GM19397 (cell line): ENCODE measurements at regions not wholly inside any gene's neighbourhood (a gene's known extent, or its start where the extent isn't known, plus 50 kb on each side); places are given as distances from the start of the nearest gene placed in this dataset.

ENCODE experiments used
- ATAC-seq: cut with Tn5 transposase; IDR thresholded peaks from one replicate; pipeline ENCODE4 v1.9.1; 2021; ENCODE audit warnings: mild to moderate bottlenecking, moderate library complexity; ENCODE audit not compliant: unreplicated experiment

DNA sequence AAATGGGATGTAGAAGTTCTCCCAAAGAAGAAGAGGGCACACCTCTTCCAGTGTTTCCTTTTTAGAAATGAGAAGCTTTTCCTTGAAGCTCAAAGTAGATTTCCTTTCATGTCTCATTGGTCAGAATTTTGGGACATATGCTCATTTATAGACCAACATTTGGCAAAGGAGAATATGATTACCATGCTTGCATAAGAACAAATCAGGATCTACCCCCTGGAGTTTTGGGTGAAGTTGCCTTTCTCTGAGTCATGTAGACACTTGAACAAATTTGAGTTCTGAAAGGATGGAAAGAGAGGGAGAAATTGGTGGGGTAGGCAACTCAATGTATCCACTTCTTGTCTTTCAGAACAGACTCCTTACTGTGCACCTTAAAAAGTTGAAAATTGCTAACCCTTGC lies 409.0 kb downstream of the SLC4A3 start:
- ATAC-seq: no peak

DNA sequence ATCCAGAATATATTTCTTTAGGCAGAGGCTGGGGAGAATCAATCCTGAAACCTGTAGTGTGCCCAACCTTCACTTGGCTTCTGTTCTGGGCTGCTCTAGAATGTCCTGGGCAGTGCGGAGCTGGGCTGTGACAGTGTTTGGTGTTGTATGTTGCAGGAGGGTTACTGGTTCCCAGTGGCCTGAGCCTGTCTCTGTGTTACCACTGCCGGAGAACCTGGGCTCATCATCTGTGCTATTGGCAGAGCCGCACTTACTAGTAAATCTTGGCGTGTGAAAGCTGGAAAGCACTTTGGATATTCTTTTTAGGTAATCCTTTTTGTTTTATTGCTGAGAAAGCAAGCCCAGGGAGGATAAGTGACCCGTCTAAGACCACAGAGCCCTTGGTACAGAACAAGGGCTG lies 412.9 kb downstream of the SLC4A3 start:
- no peak for ATAC-seq

DNA sequence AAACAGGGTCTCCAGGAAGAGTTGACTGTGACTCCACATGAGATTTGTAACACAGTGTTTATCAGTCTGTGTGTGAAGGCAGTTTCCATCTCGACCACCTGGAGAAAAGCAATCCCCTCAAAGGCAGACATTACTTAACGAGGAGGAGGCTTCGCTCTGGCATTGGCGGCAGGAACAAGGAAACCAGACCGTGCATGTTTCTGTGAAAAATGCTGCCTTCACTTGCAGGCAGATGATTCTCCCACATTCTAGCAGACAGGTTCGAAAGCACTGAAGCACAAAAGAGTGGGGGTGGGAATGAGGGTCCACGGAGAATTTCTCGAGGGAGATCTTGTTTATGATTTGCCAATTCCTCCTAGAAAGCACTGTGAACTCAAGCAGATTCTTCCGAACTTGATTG lies 414.0 kb downstream of the SLC4A3 start:
- no peak for ATAC-seq

DNA sequence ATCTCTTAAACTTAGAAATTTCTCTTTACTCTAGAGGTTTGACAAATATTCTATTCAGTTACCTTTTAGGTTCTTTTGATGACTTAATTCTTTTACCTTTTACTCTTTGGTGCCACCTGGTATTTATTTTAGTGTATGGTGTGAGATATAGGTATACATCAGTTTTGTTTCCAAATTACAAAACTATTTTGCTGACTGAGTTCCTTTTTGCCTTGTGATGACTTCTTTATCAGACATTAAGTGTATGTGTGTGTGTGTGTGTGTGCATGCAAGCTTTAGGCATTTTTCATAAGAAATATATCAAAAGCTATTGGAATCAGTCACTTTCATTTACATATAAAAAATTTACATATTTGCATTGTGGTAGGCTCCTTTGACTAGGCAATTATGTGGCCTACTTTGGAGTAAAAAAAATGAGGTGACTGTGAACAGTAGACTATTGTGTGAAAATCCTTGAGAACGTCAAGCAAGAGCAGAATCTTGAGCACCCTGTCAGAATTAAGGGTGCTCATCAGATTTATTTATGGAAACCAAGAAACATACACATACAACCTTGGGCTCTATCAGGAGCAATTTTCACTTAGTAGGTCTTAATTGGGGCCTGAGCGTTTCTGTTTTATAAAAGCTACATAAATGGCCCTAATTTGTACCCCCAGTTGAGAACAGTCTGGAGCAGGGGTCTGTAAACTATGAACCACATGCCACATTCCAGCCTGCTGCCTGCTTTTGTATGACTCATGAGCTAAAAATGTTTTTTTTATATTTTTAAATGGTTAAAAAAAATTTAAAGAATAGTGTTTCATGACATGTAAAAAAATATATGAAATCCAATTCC lies 415.9 kb downstream of the SLC4A3 start:
- no peak for ATAC-seq

DNA sequence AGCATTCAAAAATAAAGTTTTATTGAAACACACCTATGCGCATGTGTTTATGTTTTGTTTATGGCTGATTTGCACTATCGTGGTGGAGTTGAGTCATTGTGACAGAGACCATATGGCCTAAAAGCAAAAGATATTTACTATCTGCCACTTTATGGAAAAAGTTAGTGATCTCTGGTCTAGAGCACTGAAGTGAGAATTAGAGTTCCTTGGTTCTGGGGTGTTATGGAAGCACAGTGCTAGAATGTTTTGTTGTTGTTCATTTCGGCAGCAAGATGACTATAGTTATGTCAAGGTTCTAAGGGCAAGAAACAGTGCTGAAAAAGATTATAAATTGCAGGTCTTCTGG lies 416.5 kb downstream of the SLC4A3 start:
- no peak for ATAC-seq

DNA sequence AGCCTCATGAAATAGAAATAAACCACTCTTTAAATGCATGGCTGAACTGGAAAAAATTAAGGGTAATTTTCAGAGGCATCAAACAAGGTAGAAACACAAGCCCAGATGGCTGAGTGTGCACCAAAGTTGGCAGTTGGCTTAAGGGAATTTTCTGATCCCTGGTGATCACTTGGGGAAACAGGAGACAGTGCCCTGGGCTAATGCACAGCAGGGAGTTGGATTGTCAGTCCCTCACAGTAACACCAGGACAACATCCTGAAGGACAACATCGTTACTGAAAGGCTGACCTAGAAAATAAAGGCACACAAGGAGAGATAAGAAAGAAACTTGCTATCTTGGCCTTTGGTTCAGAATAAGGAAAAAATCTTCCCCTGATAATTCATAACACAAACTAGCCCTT lies 417.0 kb downstream of the SLC4A3 start:
- no peak for ATAC-seq

DNA sequence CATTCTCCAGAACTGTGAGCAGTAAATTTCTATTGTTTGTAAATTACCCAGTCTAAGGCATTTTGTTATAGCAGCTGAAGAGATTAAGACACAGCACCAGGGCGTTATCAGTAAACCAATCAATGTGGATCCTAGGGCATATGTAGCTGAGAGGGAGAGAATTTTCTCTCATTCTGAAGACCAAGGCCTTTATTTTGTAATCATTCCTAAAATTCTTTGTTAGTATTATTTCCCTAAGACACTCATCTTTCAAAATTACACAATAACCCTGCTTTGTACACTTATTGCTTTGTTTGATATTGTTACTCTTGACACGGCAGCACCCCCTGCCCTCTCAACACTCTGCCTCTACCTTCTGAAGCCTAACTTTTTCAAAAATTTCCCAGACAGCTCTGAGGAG lies 419.1 kb downstream of the SLC4A3 start:
- ATAC-seq: no peak

DNA sequence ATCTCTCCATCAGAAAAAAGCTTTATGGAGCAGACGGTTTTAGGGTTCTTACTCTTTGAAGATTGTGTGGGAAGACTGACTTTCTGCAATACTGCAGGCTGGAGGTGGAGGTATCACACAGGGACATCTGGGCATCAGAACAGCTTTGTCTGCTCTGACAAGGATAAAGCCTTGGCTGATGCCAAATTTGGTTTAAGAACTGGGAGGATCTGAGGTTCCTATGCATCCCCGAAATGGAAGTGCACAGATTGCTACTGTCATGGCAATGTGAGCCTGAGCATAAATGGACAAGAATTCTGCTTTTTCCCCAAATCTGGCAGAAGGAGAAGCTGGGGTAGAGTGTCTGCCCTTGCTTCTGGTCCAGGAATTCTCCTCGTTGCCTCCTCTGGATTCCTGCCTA lies 424.3 kb downstream of the SLC4A3 start:
- ATAC-seq: no peak

DNA sequence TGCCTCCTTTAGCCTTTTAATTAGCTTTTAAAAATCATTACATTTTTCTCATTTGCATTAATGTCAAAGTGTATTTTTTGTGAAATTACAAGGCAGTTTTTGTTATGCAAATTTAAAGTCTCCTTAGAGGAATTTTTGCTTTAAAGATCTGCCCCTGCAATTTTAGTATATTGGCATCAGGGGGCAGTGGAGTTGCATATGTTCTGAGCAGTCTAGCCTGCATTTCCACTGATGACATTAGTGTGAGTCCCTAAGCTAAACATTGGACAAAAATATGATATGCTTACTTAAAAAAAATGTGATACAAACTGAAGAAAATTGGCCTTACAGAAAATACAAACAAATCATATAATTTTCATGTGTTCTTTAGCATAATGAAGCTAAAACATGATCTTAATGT lies 426.5 kb downstream of the SLC4A3 start:
- no peak for ATAC-seq

DNA sequence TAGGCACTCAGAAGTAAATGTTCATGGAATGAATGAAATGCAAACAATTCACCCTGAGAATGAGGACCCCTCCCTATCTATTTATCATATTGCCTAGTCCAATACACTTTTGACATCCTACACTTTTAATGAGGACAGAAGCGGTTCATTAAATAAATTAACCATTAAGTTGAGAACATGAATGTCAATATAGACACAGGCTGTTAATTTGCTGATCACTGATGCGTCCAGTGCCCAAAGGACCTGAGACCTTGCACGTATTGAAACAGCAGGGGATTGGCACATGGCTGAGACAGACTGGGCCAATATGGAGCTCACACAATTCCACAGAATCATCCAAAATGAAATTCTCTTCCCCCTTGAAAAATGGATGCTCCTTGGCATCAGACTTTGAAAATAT lies 430.0 kb downstream of the SLC4A3 start:
- no peak for ATAC-seq

DNA sequence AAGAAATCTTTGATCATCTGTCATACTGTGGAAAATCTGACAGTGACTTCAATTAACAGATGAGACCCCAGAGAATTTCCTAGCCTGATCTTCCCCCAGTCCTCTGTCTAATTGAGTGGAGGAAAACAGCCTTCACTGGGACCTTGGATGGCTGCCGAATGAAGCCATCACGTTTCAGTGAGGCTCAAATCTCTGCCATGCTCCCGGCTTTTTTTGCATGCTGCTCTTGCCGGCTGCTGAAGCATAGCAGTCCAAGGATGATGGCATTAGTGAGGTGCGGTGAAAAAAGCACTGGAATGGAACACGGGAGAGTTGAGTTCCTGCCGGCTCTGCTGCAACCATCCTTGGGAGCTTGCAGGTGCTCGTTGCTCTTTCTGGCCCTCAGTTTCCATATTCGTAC lies 430.5 kb downstream of the SLC4A3 start:
- ATAC-seq: no peak

DNA sequence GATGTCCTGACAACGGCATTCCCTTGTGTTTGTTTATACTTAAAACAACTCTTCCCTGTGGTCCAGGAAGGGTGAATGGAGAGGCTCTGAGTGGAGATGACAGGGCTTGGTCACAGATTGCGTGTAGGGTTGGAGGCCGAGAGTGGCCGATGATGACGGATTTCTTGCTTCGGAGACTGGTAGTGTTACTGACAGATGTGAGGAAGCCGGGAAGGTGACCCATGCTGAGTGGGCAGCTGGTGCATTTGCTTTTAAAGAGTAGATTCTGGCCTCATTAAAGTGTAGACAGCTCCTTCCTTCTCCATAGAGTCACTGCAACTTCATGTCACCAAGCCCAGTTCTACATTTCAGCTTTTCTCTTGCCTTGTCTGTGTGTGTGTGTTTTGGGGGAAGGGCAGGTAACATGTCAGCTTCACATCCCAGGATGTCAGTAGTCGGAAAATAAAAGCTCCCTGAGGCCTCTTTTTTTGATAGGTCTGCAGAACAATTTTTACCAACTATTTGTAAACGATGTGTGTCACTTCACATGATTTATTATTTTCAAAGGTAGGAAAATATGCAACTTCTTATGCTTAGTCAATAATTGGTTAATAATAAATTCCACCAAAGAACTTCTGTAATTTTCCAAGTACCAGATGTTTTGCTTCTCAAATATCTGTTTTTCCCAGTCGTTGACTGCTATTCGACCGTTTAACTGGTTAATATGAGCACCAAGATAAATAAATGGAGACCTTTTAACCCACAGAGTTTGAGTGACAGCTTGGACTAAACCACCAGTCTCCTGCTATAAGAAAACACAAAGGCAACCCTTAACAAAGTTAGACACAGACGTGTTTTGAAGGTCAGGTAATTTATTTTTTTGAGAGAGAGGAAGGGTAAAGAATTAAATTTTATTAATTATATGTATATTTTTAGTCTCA lies 436.9 kb downstream of the SLC4A3 start:
- no peak for ATAC-seq

DNA sequence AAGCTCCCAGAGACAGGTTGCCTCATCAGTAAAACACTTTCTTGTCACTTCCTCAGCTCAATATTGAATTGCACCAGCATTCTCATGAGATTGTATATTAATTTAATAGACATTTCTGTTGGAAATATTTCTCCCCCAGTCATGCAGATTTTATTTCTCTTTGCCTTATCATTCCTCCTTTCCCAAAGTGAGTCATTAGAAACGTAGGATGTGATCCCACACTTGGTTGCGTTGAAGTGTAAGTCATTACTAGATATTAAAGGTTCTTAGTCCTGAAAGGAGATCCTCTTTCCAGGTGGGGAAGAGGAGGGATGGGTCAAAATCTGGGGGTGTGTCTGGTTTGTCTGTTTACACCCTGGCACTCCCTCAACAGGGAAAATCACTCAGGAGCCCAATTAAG lies 438.2 kb downstream of the SLC4A3 start:
- no peak for ATAC-seq

DNA sequence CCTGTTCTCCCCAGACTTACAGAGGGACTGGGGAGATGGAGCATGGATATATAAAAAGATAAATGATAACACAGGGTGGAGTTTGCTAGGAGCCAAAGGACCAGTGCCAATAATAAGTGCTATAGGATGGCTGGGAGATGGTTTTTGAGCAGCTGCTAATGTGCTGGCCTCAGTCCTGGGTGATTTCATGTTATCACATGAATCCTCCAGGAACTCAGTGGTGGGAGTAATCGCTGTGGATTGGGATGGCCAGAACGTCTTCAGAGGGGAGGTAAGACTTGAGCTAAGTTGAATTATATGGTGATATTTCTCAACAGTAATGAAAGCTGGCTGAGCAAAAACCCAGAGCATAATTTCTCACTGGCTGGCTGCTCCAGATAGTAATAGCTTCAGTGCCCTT lies 441.4 kb downstream of the SLC4A3 start:
- ATAC-seq: no peak

DNA sequence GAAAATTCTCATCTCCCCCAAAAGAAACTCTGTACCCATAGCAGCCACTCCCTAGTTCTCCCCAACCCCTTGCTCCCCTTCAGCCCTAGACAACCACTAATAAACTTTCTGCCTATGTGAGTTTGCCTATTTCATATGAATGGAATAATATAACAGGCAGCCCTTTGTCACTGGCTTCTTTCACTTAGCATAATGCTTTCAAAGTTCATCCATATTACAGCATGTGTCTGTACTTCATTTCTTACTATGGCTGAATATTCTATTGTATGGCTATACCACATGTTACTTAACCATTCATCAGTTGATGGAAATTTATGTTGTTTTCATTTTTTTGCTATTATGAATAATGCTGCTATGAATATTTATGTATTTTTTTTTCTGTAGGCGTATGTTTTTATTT lies 442.9 kb downstream of the SLC4A3 start:
- ATAC-seq: no peak

DNA sequence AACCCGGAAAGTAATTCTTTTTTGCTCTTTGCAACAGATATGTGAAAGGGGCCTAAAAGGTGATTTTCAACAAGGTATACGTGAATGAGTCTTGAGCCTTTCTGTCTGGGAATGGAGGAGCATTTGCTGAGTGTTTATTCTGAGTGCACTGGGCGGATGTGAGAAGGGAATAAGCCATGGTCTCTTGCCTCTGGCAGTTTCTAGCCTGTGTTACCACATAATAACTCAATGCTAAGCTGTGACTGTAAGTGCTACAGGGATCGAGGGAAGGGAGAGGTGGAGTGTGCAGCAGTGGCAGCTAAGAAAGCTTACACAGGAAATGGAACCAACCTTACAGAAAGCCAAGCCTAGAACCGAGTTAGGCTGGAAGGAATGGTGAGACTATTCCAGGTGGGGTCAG lies 444.3 kb downstream of the SLC4A3 start:
- no peak for ATAC-seq

DNA sequence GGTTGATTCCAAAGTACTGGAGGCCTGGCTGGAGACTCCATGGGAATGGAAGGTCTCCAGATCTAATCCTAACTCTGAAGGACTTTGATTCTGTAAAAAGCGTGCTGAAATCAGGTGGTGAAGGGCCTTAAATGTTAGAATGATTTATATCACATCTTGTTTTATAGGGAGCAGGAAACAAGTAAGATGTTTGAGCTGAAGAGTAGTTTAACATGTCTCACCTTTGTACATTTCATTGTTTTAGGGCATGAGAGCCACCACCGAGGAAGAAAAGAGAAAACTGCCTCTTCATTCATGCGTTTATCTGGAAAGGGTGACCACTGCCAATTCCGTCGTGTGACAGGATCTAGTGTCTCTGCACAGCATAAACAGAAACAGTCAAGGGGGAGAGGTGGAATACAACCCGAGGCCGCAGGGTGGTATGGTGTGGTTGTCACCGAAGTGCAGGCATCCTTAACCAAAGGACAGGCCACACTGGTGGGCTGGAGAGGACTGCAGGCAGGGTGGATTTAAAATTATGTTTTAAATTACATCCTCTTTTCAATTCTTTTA lies 445.3 kb downstream of the SLC4A3 start:
- no peak for ATAC-seq

DNA sequence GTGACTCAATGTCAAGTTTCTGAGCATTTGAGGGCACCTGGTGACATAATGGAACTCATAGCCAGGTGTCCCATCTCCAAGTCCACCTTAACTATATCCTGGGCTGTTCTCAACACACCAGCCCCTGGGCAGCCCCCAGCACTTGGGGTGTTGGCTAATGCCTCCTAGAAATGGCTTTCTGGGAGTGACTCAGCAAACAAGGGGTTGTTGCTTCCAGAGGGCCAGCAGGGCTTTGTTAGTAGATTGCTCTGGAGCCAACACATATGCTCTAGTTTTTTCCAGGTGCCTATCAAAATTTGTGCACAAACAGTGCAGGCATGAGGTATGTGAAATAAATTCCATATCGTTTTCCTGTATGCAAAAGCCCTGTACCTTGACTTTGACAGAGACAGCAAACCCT lies 448.4 kb downstream of the SLC4A3 start:
- ATAC-seq: no peak

DNA sequence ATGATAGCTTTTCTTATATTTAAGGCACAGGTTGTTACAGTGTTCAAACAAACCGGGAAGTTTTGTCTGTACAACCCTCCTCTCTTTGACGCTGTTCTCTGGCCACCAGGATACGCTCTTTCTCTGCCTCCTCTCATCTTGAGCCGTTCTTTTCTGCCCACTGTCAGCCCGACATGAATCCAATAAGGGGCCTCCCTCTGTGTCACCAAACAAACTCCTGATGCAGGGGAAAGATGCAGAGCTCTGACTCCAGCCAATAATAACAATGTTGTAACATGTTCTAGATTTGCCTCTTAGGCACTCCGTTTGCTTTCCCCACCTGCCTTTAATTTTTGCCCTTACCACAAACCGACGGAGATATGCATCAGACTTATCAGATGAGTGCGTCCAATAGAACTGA lies 449.3 kb downstream of the SLC4A3 start:
- no peak for ATAC-seq

DNA sequence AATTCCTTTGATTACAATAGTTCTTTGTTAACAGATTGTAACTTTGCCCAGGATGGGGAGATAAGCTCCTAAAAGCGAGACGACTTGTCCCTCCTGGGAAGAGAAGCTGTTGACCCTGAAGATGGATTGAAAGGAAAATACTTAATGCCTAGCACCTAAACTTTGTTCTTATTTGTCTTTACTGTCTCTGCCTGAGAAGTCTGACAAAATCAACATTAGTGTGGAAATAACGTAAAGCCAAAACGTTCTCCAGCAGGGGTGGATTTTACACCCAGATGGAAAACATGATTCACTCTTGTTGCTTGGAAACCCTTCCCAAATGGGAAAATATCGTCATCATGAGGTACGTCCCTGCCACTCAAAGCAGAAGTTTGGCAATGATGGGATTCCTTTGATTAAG lies 450.1 kb downstream of the SLC4A3 start:
- no peak for ATAC-seq

DNA sequence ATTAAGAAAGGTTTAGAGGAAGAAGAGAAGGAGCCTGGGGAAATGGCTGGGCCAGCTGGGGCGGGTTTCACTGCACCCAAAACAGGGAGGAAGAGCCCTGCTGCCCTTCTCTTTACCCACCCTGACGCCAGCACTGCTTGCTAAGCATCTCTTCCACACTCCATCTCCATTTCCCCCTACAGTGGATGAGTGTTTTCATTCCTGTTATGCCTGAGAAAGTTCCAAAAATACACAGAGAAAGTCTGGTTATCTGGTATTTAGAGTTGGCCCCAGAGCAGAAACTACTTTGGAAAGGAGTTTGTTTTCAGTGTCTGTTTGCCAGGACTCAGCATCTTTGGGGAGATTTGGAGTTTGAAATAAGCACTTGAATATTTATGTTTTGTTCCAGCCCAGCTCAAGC lies 451.0 kb downstream of the SLC4A3 start:
- ATAC-seq: no peak

DNA sequence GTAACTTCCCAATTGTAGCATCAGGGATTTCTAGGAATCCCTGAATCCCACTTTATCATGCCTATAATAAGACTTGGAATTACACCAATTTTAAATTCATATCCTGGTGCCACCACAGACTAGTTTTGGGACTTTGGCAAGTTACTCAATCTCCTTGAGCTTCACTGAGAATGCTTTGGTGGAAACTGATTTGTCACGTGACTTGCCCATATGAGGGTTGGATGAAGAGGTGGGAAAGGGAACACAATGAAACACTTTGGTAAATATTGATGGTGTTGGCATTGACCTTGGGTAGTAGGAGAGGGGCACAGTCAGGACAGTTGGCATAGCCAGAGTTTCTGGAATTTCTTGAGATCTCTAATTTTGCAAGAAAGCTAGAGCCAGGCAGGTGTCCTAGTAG lies 452.2 kb downstream of the SLC4A3 start:
- ATAC-seq: no peak
